GM18868 (cell line): ENCODE measurements at regions not wholly inside any gene's neighbourhood (a gene's known extent, or its start where the extent isn't known, plus 50 kb on each side); places are given as distances from the start of the nearest gene placed in this dataset.
"Not testable (repeated sequence)": the region's sequence is repeated elsewhere in the genome, so short reads cannot be mapped to it uniquely, and the experiment has no call there.

Experiments
- ATAC-seq: cut with Tn5 transposase; IDR thresholded peaks from one replicate; pipeline ENCODE4 v1.9.1; 2021; ENCODE audit warnings: mild to moderate bottlenecking, moderate library complexity; ENCODE audit not compliant: unreplicated experiment

- no peak for ATAC-seq
Observed at GRCh38 chr5:152686931-152687330, 281.9 kb upstream of the NMUR2 start.

GRCh38 chr5:152688561-152689249 is 283.6 kb upstream of the NMUR2 start:
- no peak for ATAC-seq

- ATAC-seq, result no peak
Observed at GRCh38 chr5:152689250-152689711, 284.2 kb upstream of the NMUR2 start.

- ATAC-seq, result no peak
Observed at GRCh38 chr5:152694231-152694630, 289.2 kb upstream of the NMUR2 start.

- ATAC-seq, result no peak
Observed at GRCh38 chr5:152701305-152701949, 296.3 kb upstream of the NMUR2 start.

GRCh38 chr5:152704286-152704685 is 299.2 kb upstream of the NMUR2 start:
- no peak for ATAC-seq

- ATAC-seq, result no peak
Observed at GRCh38 chr5:152711801-152712388, 306.8 kb upstream of the NMUR2 start.

- no peak for ATAC-seq
Observed at GRCh38 chr5:152717393-152717792, 312.3 kb upstream of the NMUR2 start.

- ATAC-seq, result no peak
Observed at GRCh38 chr5:152723482-152723881, 318.4 kb upstream of the NMUR2 start.

- ATAC-seq, result no peak
Observed at GRCh38 chr5:152730176-152730575, 325.1 kb upstream of the NMUR2 start.

GRCh38 chr5:152736906-152737305 is 331.8 kb upstream of the NMUR2 start:
- no peak for ATAC-seq

GRCh38 chr5:152739916-152740315 is 334.8 kb upstream of the NMUR2 start:
- ATAC-seq, result no peak

GRCh38 chr5:152741126-152741525 is 336.0 kb upstream of the NMUR2 start:
- not testable (repeated sequence) for ATAC-seq

- not testable (repeated sequence) for ATAC-seq
Observed at GRCh38 chr5:152787709-152788217, 382.7 kb upstream of the NMUR2 start.

- ATAC-seq, result no peak
Observed at GRCh38 chr5:152801886-152802285, 396.8 kb upstream of the NMUR2 start.

GRCh38 chr5:152804179-152804578 is 399.1 kb upstream of the NMUR2 start:
- no peak for ATAC-seq

- no peak for ATAC-seq
Observed at GRCh38 chr5:152811988-152812387, 406.9 kb upstream of the NMUR2 start.

GRCh38 chr5:152813526-152813925 is 408.4 kb upstream of the NMUR2 start:
- ATAC-seq, result no peak

GRCh38 chr5:152819891-152820290 is 414.8 kb upstream of the NMUR2 start:
- no peak for ATAC-seq

- peak; percentile 69 for ATAC-seq
Observed at GRCh38 chr5:152824316-152824715, 419.2 kb upstream of the NMUR2 start.

GRCh38 chr5:152838241-152838786 is 433.2 kb upstream of the NMUR2 start:
- no peak for ATAC-seq

- ATAC-seq, result no peak
Observed at GRCh38 chr5:152844713-152845112, 439.6 kb upstream of the NMUR2 start.
